GM18498 (cell line): ENCODE measurements at regions not wholly inside any gene's neighbourhood (a gene's known extent, or its start where the extent isn't known, plus 50 kb on each side); places are given as distances from the start of the nearest gene placed in this dataset.

ENCODE experiments used
- ATAC-seq: cut with Tn5 transposase; IDR thresholded peaks from one replicate; pipeline ENCODE4 v1.9.1; 2021; ENCODE audit warnings: mild to moderate bottlenecking, moderate library complexity; ENCODE audit not compliant: unreplicated experiment

DNA sequence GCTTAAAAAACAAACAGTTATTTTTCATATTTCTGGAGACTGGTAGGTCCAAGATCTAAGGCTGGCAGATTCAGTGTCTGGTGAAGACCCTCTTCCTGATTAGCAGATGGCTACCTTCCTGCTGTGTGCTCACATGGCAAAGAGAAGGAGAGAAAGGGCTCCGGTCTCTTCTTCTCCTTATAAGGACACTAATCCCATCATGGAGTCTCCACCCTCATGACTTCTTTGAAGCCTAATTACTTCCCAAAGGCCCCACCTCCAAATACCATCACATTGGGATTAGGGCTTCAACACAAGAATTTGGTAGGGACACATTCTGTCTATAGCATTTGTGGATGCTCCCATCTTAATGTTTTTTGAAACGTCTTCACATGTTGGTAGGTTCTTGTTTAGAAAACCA, 391.1 kb downstream of the TMEM161B start:
- ATAC-seq = no peak

DNA sequence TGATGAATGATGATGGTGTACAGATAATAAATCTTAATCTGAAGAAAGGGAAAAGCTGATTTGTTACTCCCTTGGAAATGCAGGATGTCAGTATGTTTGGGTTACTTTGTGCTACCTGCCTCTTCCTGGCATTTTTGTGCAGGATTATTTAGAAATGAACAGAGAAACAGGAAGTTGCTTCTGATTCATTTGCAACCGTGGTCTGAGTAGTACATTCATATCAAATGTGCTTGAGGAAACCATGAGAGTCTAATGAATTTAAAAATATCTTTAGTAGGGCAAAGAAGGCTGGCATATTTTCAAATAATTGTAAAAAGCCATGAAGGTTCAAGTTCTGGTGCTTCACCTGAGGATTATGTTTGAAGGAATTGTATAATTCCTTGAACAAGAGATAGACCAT, 391.6 kb downstream of the TMEM161B start:
- ATAC-seq = no peak

DNA sequence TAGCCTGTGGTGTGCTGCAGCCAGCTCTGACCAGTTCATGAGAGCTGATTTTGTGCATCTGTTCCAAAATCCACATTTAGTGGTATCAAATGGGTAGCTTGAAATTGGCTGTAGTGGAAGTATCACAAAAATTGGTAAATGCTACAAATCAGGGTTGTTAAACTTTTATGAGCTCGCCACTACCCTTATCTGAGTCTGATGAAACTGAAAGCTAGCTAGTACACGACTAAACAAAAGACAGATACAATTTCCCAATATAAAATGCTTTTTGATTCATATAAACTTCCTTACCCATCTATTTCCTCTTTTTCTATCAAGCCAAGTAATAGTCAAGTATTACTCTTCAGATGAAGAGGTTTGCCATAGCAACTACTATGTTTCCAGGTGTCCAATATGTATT, 392.0 kb downstream of the TMEM161B start:
- no peak for ATAC-seq

DNA sequence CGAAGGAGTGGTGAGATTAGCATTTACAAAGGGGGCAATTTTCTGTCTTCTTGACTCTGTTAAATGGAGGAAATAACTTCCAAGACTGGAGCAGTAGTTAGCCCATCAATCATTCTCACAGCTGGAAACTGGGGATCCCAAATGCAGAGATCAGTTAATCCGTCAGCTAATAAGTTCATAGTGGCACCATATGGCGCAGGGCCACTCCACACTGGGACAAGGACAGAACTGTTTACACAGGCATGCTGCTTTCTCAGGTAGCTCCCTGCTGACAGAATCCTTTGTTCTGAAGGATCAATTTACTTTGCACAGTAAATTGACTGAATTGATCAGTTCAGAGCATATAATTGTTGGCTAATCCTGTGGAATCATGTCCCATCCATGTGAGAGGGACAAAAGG, 395.7 kb downstream of the TMEM161B start:
- ATAC-seq = no peak

DNA sequence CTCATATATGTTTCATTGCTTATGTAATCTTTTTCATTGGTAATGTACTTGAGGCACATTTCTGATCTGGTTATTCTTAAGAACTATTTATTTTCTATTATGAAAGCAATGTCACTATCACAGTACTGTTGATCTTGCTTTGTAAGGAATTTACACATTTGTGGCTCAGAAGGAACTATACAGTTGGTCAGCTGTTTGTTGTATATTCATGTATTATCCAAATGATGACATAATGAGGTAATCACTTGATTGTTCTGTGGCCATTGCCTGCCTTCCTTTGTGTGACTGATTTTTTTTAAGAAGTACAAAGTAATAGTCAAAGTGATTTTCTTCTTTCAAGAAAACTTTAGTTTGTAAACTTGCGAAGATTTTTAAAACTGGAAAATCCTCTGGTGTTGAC, 399.9 kb downstream of the TMEM161B start:
- no peak for ATAC-seq

DNA sequence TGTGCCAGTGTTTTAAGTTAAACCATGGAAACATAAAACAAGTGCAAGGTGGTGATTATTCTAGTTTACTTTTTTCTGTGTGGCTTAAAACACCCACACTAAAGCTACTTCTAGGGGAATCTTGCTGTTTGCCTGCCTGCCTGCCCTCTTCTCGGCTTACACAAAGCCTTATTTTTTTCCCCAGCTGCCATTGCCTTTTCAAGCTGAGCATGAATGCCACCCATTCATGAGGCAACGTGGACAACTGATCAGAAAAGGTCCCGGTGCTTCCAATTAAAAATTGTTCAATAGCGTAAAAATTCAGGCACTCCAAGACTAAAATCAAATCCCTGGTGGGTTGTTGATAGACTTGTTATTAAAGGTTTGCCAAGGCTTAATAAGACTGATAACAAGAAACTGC, 401.4 kb downstream of the TMEM161B start:
- no peak for ATAC-seq

DNA sequence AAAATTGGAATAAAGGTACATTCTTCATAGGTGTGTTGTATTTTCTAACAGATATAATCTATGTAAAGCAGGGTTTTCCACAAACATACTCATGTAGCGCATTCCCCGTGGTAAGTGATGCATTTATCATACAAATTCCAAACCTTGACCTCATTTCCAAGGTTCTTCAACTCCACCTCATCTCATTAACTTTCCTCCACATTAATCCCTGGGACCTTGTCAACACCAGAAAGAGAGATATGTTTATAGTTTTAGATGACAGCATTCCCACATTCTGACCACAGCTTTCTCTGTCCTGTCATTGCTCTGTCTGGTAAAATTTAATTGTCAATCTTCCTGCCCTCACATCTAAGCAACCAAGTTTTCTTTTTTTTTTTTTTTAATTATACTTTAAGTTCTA, 415.1 kb downstream of the TMEM161B start:
- no peak for ATAC-seq

DNA sequence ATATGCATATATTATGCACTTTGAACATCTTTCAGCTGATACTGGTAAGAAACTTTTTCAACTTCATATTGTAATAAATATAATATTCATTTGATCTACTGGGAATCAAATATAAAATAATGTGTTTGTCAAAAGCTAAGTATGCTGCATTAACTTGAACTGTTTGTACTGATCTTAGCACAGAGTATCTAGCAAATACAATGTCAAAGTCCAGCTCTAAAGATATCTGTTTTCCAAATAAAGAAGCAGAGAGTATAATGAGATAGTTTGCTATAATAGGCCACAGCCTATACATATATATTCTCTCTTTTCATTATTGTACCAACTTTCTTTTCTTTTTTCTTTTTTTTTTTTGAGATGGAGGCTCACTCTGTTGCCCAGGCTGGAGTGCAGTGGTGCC, 417.0 kb downstream of the TMEM161B start:
- ATAC-seq = no peak

DNA sequence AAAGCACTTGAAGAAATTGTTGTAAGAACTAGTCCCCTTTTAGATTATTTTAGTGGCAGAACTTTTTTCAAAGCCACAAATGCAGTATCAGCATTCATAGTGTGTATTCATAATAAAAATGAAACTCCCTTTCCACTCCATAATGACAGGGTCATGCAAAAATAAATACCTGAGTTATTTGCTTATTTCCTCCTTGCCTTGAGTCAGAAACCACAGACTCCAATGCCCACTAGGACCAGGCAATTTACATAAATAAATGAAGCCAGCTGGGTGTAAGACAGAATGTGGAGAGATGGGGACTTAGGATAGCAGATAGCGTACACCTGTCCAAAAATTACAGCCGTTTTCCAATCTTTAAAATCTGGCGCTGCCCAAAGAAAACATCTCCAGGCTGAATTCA, 417.8 kb downstream of the TMEM161B start:
- no peak for ATAC-seq

DNA sequence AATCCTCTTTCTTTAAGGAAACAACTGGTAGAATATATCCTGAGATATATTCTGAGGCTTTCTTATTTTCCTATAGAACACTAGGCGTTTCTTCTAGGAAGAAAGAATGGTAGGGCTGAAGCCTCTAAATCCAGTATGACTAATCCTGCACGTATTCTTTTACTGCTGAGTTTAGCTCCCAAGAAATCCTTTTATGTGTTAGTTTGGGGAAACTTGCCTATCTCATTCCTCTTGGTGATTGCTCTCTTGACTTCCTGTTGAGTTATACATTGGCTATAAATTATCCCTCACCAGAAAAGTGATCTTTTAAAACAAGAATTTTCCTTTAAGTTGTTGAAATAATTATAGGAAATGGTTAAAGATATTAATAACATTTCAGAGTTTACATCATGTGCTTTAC, 422.9 kb downstream of the TMEM161B start:
- no peak for ATAC-seq

DNA sequence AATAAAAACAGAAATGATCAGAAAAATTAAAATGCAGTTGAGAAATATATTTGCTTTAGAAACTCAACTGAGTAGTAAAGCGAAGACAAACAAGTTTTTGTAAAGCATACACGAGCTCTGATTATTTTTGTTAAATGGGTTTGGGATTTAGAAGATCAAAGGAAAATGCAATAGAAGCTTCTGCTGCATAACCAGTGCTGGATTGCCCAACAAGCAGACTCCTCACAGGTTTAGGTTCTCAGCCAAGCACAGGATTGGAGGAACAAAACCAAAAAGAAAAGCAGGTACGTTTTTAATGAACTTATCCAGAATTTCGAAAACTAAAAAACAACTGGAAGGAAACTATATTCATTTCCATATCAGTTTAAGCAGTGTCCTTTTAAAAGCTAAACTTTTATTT, 423.8 kb downstream of the TMEM161B start:
- ATAC-seq = no peak

DNA sequence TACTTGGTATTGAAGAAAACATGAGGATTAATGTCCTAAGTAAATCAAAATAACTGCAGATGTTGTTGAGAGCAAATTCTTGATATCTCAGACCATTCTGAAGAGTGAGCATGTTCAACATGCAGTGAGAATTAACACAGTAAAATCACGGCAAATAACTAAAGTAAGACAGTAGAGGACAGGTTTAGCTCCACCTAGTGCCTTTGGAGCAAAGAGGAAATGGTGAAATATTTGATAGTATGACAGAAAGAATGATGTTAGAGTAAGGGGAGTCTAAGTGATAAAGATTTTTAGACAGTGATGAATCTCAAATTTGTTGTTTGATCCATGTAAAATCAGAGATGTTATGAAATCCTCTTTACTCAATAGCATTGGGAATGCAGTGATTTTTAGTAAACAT, 424.2 kb downstream of the TMEM161B start:
- no peak for ATAC-seq

DNA sequence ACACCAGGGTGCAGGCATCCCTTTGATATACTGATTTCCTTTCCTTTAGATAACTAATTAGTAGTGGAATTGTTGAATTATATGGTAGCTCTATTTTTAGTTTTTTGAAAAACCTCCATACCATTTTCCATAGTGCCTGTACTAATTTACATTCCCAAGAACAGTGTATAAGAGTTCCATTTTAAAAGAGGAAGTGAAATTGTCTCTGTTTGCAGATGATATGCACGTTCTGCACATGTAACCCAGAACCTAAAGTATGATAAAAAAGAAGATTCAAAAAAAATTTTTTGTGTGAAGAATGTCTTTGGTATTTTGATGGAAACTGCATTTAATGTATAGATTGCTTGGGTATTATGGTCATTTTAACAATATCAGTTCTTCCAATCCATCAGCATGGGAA, 424.0 kb upstream of the CCNH start:
- ATAC-seq = no peak

DNA sequence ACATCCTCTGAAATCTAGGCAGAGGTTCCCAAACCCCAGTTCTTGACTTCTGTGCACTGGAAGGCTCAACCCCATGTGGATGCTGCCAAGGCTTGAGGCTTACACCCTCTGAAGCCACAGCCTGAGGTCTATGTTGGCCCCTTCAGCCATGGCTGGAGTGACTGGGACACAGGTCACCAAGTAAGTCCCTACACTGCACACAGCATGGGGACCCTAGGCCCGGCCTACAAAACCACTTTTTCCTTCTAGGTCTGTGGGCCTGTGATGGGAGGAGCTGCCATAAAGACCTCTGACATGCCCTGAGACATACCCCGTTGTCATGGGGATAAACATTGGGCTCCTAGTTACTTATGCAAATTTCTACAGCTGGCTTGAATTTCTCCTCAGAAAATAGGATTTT, 418.8 kb upstream of the CCNH start:
- ATAC-seq = no peak

DNA sequence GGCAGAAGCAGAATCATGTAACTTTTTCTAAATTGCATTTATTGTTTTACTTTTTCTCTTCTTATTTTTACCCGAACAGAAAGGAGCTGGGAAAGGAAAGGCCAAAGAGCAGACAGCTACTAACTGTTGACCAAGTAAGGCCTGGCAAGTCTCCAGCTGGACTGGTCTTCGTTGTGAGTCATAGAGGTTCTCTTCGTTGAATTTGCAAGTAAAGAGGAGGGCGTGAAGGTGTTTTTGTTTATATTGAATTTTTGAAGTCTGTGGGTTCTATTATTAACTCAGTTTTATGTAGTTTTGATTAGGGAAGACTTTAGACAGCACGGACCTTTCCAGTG, 416.5 kb upstream of the CCNH start:
- ATAC-seq = no peak

DNA sequence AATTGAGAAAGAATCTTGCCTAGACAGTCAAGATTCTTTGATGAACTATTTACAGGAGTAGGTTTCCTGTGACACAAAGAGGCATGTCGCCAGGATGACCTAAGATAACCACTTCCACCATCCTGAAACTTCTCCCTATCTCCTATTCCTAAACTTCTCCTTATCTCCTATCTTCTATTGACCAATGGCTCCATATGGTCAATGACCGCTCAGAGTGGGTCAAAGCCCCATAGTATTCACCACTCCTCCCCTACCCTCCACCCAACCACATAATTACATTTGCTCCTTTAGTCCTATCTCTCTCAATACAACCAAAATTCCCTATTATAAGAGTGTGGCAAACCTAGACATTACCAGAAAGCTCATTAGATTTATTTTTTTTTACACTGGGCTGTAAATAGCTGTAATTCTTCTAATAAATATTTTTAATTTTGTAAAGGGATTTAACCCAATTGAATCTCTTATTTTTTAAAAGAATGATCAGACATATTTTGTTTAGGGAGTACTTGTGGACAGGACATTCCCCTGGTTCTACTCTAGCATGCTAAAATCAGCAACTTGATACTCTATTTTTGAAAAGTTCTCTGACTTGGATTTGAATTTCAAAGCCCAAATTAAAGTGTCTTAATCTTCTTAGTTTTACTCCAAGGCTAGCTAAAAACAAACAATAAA, 416.0 kb upstream of the CCNH start:
- ATAC-seq = no peak

DNA sequence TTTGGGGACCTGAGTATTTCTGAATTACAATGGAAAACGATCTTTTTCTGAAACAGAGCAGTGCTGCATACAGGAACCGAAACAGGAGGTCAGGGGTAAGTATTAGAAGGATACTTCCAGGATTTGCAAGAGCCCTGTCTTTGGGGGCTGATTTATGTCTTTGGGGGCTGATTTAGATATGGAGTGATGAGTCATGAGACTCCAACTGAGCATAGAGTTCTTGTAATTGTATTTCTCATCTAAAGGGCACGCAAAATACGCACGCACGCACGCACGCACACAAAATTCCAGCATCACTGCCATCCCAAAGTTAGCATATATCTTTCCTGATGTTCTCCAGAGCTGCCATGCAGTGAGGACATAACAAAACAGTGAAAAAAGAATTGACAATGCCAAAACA, 414.8 kb upstream of the CCNH start:
- no peak for ATAC-seq

DNA sequence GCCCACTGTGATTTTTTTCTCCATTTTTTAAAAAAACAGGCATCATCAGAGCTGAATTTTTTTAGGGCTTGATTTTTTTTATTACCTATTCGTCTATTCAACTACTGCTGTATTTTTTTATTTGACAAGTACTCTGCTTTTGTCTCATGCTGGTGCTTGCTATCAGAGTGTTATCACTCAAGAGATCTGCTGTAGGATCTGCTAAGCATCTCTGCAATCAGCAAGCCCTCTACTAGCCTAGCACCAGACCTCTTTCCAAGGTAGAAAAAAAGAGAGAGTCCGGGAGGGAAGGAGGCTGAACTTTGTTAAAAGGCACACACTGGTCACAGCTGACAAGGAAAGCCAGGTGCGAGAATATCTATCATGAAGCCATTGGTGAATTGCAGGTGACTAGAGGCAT, 413.8 kb upstream of the CCNH start:
- no peak for ATAC-seq

DNA sequence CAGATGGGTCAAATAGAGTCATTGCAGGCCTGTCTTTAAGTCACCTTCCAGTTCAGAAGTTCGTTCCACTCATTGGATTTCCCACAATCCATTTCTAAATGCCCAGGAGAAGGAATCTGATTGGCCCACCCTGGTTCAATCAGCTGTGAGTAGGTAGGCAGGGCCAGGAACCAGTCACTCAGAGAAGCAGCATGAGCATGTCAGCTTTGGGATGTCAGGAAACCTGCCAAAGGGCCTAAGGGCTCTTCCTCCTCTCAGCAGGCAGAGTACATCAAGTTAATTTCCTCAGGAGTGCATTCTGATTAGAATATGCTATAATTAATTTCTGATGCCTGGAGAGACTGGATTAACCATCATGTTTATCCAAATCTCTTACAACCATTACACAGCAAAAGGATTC, 412.9 kb upstream of the CCNH start:
- no peak for ATAC-seq

DNA sequence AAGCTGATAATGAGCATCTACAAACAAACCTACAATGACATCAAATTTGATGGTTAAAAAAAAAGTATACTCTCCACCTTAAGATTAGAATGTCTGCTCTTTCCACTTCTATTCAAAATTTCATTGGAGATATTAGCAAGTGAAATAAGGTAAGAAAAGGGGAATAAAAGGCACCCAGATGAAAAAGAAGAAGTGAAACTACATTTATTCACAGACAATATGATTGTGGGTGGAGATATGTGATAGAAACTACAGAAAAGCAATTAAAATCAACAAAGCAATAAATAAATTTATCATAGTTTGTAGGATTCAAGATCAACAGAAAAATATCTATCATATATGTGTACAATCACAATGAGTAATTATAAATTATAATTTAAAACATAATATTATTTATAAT, 395.1 kb upstream of the CCNH start:
- no peak for ATAC-seq

DNA sequence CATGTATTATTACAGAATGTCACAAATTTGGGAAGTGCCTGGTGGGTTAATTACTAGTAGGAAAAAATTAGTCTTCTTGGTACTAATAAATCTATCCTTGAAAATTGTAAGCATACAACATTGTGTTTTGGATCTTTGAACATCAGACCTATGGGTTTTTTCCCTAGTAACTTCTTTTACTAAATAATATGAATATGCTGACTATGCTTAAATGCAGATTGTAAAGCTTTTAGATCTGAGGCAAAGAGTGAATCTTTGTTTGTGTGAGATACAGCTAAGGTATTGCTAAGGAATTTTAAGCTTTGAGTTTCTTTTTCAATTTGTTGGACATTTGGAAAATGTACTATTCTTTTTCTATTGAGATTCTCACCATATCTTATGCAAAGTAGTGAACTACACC, 390.6 kb upstream of the CCNH start:
- ATAC-seq = no peak

DNA sequence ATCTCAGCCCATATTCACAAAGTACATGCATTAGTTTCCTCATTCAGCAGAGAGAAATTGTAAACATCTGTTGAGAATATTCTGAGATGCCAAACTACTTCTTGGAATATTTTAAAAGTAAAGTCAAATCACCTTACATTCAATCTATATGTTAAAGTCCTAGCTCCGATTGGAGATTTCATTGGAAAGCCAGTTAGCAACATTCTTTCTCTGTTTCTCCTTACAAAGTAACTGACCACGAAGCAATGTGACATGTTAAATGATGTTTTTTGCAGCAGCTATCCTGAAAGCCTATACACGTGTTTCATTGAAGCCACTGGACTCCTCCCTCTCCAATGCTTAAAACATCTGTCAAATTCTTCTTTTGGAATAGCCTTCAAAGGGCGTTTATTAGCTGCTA, 379.1 kb upstream of the CCNH start:
- ATAC-seq = no peak

DNA sequence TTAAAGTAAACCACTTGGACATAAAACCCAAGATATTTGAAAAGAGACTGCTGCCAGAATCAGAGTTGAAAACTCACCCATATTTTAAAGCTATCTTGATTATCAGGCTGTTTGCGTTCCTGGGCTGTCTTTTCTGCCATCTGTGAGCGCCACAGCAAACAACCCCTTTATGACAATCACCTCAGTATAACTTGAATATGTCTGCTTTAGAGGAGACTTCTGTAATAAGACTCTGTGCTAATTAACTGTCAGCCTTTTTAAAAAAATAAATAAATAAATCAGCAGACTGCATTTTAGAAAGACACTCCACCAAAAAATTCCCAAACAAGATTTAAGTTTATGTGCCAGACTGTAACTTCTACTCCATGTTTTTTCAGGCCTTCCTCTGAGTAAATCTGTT, 375.7 kb upstream of the CCNH start:
- no peak for ATAC-seq
